MCF 10A (cell line): ENCODE measurements at regions not wholly inside any gene's neighbourhood (a gene's known extent, or its start where the extent isn't known, plus 50 kb on each side); places are given as distances from the start of the nearest gene placed in this dataset.

Source experiments
- BruUV-seq: library from RNA; stranded (reverse); fragments of 400-500 nt; replicated peaks from 2 replicates; lab custom pipeline; 2021; lab: Mats Ljungman, UMichigan
- CTCF ChIA-PET: fragments of 300-600 bp; sonication (Branson Sonifier 250); formaldehyde crosslinking; extraction: SDS; loops from one replicate; lab custom pipeline; 2021; ENCODE audit warnings: antibody characterized with exemption, inconsistent platforms; lab: Yijun Ruan, JAX
- POLR2A ChIA-PET: fragments of 300-600, 350-650 bp; sonication (Branson Sonifier 250); formaldehyde crosslinking; extraction: SDS; loops from one replicate; lab custom pipeline; 2020; ENCODE audit warnings: antibody characterized with exemption, inconsistent platforms; lab: Yijun Ruan, JAX
- DNase-seq: peaks from one replicate; pipeline ENCODE4 v3.0.0-alpha.2; 2018; ENCODE audit not compliant: unreplicated experiment
- H3K27ac Mint-ChIP-seq: one replicate; pipeline ENCODE4 v1.8.0; 2022; ENCODE audit warnings: mild to moderate bottlenecking, low read depth, mixed read lengths; ENCODE audit not compliant: unreplicated experiment
- H3K27me3 Mint-ChIP-seq: one replicate; pipeline ENCODE4 v1.8.0; 2022; ENCODE audit warnings: mixed read lengths; ENCODE audit not compliant: insufficient read depth, unreplicated experiment
- H3K36me3 Mint-ChIP-seq: one replicate; pipeline ENCODE4 v1.8.0; 2022; ENCODE audit warnings: mild to moderate bottlenecking, moderate library complexity, mixed read lengths; ENCODE audit not compliant: insufficient read depth, unreplicated experiment
- H3K4me1 Mint-ChIP-seq: one replicate; pipeline ENCODE4 v1.8.0; 2022; ENCODE audit warnings: mixed read lengths; ENCODE audit not compliant: insufficient read depth, unreplicated experiment
- H3K4me3 Mint-ChIP-seq: one replicate; pipeline ENCODE4 v1.8.0; 2022; ENCODE audit warnings: mild to moderate bottlenecking, moderate library complexity, mixed read lengths; ENCODE audit not compliant: unreplicated experiment
- H3K9me3 Mint-ChIP-seq: one replicate; pipeline ENCODE4 v1.8.0; 2022; ENCODE audit warnings: mixed read lengths; ENCODE audit not compliant: unreplicated experiment
- intact Hi-C: fragments of 100-400 bp; cut with micrococcal nuclease; formaldehyde crosslinking; loops from 2 replicates; pipeline ENCODE4 v1.14.1; 2022
- TF ChIP-seq, protein P1 (sequence below): fragments of 200-600 bp; IDR thresholded peaks from one replicate; pipeline ENCODE4 v1.8.0; 2022; ENCODE audit warnings: antibody characterized with exemption, mild to moderate bottlenecking; ENCODE audit not compliant: unreplicated experiment

DNA sequence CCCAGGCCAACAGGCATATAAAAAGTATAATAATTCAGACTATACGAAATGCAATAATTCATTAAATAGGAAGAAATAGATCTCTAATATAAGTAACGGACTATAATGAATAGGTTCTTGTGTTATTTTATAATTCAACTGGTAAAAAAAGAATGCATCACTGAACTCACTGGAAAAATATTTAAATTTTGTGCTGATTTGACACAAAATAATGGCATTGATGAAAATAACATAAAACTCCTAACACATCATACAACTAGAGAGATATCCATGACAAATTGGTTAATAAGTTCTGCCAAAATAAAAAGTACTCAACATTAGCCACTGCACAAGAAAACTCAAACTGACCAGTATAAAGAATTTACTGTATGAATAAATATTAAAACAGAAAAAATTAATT lies 57.1 kb upstream of the RAB4A start:
- intact Hi-C loops = no loop called here

DNA sequence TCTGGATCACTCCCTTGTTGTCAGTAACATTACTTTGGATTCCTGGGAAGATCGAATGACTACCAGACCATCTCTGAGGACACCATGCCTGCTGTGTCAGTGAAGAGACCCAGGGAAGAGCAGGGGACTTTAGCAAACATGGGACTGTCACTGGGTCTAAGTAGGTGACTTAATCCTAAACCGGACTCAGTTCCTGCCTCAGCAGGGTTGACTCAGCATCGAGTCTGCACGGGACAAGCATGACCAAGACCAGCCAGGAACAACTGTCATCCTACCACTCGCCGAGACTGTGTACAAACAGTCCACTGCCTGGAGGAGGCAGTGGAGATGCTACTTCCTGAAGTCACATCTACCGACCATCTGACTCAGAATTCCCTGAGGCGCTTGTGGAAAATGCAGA lies 53.2 kb upstream of the RAB4A start:
- intact Hi-C loops = no loop called here
- peak; percentile 61 for DNase-seq
- peaks cover 12% of the 10 kb centered on the region for H3K27me3 Mint-ChIP-seq
- no peak overlapping the region for H3K27ac Mint-ChIP-seq
- H3K4me1 Mint-ChIP-seq = no peaks in the 10 kb centered on the region
- BruUV-seq = no TSS peak
- POLR2A ChIA-PET = interaction anchor here (0.8 to 4.6 kb wide), 2 partner anchors 12 to 16 kb away, joined by 3 to 46 read pairs; no protein-coding TSS in a partner anchor
- no peak overlapping the region for H3K4me3 Mint-ChIP-seq
- CTCF ChIA-PET = interaction anchor here (1.2 to 1.8 kb wide), 2 partner anchors 10 to 483 kb away, joined by 3 to 6 read pairs; partner anchors contain the start of gene RHOU
- TF ChIP-seq, protein P1, sequence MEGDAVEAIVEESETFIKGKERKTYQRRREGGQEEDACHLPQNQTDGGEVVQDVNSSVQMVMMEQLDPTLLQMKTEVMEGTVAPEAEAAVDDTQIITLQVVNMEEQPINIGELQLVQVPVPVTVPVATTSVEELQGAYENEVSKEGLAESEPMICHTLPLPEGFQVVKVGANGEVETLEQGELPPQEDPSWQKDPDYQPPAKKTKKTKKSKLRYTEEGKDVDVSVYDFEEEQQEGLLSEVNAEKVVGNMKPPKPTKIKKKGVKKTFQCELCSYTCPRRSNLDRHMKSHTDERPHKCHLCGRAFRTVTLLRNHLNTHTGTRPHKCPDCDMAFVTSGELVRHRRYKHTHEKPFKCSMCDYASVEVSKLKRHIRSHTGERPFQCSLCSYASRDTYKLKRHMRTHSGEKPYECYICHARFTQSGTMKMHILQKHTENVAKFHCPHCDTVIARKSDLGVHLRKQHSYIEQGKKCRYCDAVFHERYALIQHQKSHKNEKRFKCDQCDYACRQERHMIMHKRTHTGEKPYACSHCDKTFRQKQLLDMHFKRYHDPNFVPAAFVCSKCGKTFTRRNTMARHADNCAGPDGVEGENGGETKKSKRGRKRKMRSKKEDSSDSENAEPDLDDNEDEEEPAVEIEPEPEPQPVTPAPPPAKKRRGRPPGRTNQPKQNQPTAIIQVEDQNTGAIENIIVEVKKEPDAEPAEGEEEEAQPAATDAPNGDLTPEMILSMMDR = peak; percentile 17
- no peaks in the 10 kb centered on the region for H3K36me3 Mint-ChIP-seq
- no peaks in the 10 kb centered on the region for H3K9me3 Mint-ChIP-seq

More for the DNA sequence above, 57.1 kb upstream of the RAB4A start:
- Mint-ChIP-seq H3K27ac (no peak overlapping the region), H3K4me1 (no peaks in the 10 kb centered on the region), H3K9me3 (no peaks in the 10 kb centered on the region), H3K27me3 (peaks cover 12% of the 10 kb centered on the region), H3K36me3 (no peaks in the 10 kb centered on the region), H3K4me3 (no peak overlapping the region)
- BruUV-seq = no TSS peak
- ChIA-PET CTCF (interaction anchor here (0.5 to 1.9 kb wide), 3 partner anchors 11 to 26 kb away, joined by 3 to 8 read pairs (median 6); no protein-coding TSS in a partner anchor), POLR2A (interaction anchor here (1.2 kb wide), 1 partner anchor 7 kb away, joined by 4 read pairs; no protein-coding TSS in a partner anchor)
- TF ChIP-seq, protein P1 = no peak
- DNase-seq = no peak

DNA sequence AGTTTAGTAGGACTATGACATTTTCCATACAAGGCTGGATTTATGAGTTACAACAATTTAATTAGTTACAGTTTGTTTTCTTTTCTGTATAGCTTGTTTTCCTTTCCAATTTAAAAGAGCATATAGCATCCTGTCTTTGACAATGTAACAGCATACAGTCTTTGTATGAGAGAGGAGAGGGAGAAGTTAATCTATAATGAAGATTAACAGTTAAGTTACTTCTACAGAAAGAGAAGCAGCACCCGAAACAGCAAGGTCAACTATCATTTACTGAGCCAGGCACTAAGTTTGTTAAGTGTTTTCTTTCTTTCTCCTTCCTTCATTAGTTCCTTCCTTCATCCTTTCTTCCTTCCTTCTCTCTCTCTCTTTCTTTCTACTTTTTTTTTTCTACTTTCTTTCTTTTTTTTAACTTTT lies 52.3 kb upstream of the RAB4A start:
- intact Hi-C loops = no loop called here
- no peak overlapping the region for H3K27ac Mint-ChIP-seq
- no TSS peak for BruUV-seq

More for the DNA sequence above, 52.3 kb upstream of the RAB4A start:
- H3K4me1 Mint-ChIP-seq = no peaks in the 10 kb centered on the region
- POLR2A ChIA-PET = interaction anchor here (0.7 to 4.6 kb wide), 3 partner anchors 12 to 482 kb away, joined by 3 to 46 read pairs (median 3); no protein-coding TSS in a partner anchor
- H3K4me3 Mint-ChIP-seq = no peak overlapping the region
- CTCF ChIA-PET = interaction anchor here (0.6 to 1.8 kb wide), 3 partner anchors 9 to 1834 kb away, joined by 3 to 6 read pairs (median 3); partner anchors contain the start of gene RHOU
- H3K27me3 Mint-ChIP-seq = peaks cover 12% of the 10 kb centered on the region
- TF ChIP-seq, protein P1 = no peak
- H3K9me3 Mint-ChIP-seq = no peaks in the 10 kb centered on the region
- H3K36me3 Mint-ChIP-seq = no peaks in the 10 kb centered on the region
- no peak for DNase-seq
